ENCODE measurements at regions not wholly inside any gene's neighbourhood (a gene's known extent, or its start where the extent isn't known, plus 50 kb on each side); places are given as distances from the start of the nearest gene placed in this dataset.

DNA sequence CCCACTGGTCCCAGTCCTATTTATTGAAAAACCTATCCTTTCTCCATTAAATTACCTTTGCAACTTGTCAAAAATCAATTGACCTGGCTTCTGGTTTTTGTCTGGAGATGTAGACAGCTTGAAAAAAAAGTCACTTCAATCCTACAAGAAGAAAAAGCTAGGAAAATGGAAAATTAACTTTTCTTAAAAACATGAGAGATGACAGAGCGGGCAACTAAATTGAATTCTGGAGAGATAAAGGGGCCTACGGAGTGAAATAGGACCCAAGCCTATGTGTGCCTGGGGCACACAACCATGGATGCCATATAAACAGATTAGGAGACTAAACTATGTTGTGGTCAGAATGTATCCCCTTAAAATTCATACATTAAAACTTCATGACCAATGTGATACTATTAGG, 363.3 kb upstream of the SLCO3A1 start (continued):
- TF ChIP-seq CREM (IDR thresholded peaks at IDR 0.05; ENCODE audit: low read depth) (no peak), USF1 (IDR thresholded peaks at IDR 0.05; ENCODE audit: borderline replicate concordance, extremely low read length, insufficient read depth, low read depth, low read length) (no peak), TCF7 (IDR thresholded peaks at IDR 0.05; ENCODE audit: borderline replicate concordance) (no peak), CUX1 (IDR thresholded peaks at IDR 0.05; ENCODE audit: insufficient replicate concordance, low read depth, low read length) (no peak), E2F4 (IDR thresholded peaks at IDR 0.05; ENCODE audit: low read depth, low read length) (no peak), SMC3 (IDR thresholded peaks at IDR 0.05; ENCODE audit: borderline replicate concordance, low read length) (no peak), EGR1 (IDR thresholded peaks at IDR 0.05; ENCODE audit: borderline replicate concordance in 1 of 2, low read depth in 2 of 2, low read length in 2 of 2) (no peak), ZNF384 (IDR thresholded peaks at IDR 0.05; ENCODE audit: borderline replicate concordance, low read depth, low read length) (no peak)
